HG02763 (cell line): ENCODE measurements at regions not wholly inside any gene's neighbourhood (a gene's known extent, or its start where the extent isn't known, plus 50 kb on each side); places are given as distances from the start of the nearest gene placed in this dataset.

Experiments
- ATAC-seq: cut with Tn5 transposase; IDR thresholded peaks from one replicate; pipeline ENCODE4 v1.9.1; 2021; ENCODE audit warnings: mild to moderate bottlenecking, moderate library complexity; ENCODE audit not compliant: unreplicated experiment

- no peak for ATAC-seq
These were observed 206.7 kb downstream of the SETD4 start for GRCh38 chr21:35853321-35854239.

- ATAC-seq: no peak
These were observed 207.5 kb downstream of the SETD4 start for GRCh38 chr21:35852820-35853219.

- ATAC-seq: no peak
These were observed 209.7 kb downstream of the SETD4 start for GRCh38 chr21:35850542-35851103.

- no peak for ATAC-seq
These were observed 210.3 kb downstream of the SETD4 start for GRCh38 chr21:35850029-35850428.

- ATAC-seq: no peak
These were observed 211.2 kb downstream of the SETD4 start for GRCh38 chr21:35849144-35849543.

- ATAC-seq: no peak
These were observed 216.2 kb downstream of the SETD4 start for GRCh38 chr21:35843911-35844667.

- no peak for ATAC-seq
These were observed 219.4 kb downstream of the SETD4 start for GRCh38 chr21:35840949-35841348.

- no peak for ATAC-seq
These were observed 220.0 kb downstream of the SETD4 start for GRCh38 chr21:35840197-35840799.

- no peak for ATAC-seq
These were observed 221.2 kb downstream of the SETD4 start for GRCh38 chr21:35838987-35839763.

GRCh38 chr21:35838350-35838749 lies 222.0 kb downstream of the SETD4 start:
- no peak for ATAC-seq

GRCh38 chr21:35833991-35834390 lies 226.3 kb downstream of the SETD4 start:
- no peak for ATAC-seq

- ATAC-seq: no peak
These were observed 226.9 kb downstream of the SETD4 start for GRCh38 chr21:35833388-35833787.

- no peak for ATAC-seq
These were observed 229.1 kb downstream of the SETD4 start for GRCh38 chr21:35831230-35831629.

GRCh38 chr21:35829067-35829466 lies 231.3 kb downstream of the SETD4 start:
- no peak for ATAC-seq

- no peak for ATAC-seq
These were observed 232.2 kb downstream of the SETD4 start for GRCh38 chr21:35828161-35828560.

- no peak for ATAC-seq
These were observed 233.3 kb downstream of the SETD4 start for GRCh38 chr21:35827004-35827403.

- no peak for ATAC-seq
These were observed 234.7 kb downstream of the SETD4 start for GRCh38 chr21:35825370-35826353.

- ATAC-seq: no peak
These were observed 236.2 kb downstream of the SETD4 start for GRCh38 chr21:35824136-35824535.

GRCh38 chr21:35819134-35819533 lies 241.2 kb downstream of the SETD4 start:
- no peak for ATAC-seq
